ENCODE measurements at regions not wholly inside any gene's neighbourhood (a gene's known extent, or its start where the extent isn't known, plus 50 kb on each side); places are given as distances from the start of the nearest gene placed in this dataset.

GRCh38 chrX:1134156-1134555 is 78.3 kb downstream of the CRLF2 start:
- TF ChIP-seq SNAI2 (CRISPR knock-in tag; IDR thresholded peaks at IDR 0.05) (no peak), TSHZ2 (CRISPR knock-in tag; IDR thresholded peaks at IDR 0.05) (no peak), ARNTL (CRISPR knock-in tag; IDR thresholded peaks at IDR 0.05; ENCODE audit: borderline replicate concordance, low read depth) (no peak), ZFP30 (CRISPR knock-in tag; IDR thresholded peaks at IDR 0.05) (no peak), CSDC2 (CRISPR knock-in tag; IDR thresholded peaks at IDR 0.05) (no peak), PATZ1 (CRISPR knock-in tag; IDR thresholded peaks at IDR 0.05; ENCODE audit: borderline replicate concordance) (no peak), PPARA (CRISPR knock-in tag; IDR thresholded peaks at IDR 0.05; ENCODE audit: borderline replicate concordance) (no peak), ZNF8 (CRISPR knock-in tag; IDR thresholded peaks at IDR 0.05) (no peak), ZNF70 (CRISPR knock-in tag; IDR thresholded peaks at IDR 0.05) (no peak), ZC3H10 (CRISPR knock-in tag; IDR thresholded peaks at IDR 0.05) (no peak)

GRCh38 chrX:1126738-1127137 is 85.7 kb downstream of the CRLF2 start:
- ATAC-seq = no peak
- TF ChIP-seq CSRNP3 (CRISPR knock-in tag; IDR thresholded peaks at IDR 0.05) (no peak), TSHZ2 (CRISPR knock-in tag; IDR thresholded peaks at IDR 0.05) (no peak), OSR1 (CRISPR knock-in tag; IDR thresholded peaks at IDR 0.05) (no peak), RARB (CRISPR knock-in tag; IDR thresholded peaks at IDR 0.05) (no peak), TOX (CRISPR knock-in tag; IDR thresholded peaks at IDR 0.05; ENCODE audit: borderline replicate concordance) (no peak), CREB5 (CRISPR knock-in tag; IDR thresholded peaks at IDR 0.05; ENCODE audit: low read depth) (no peak), ZFP3 (CRISPR knock-in tag; IDR thresholded peaks at IDR 0.05) (no peak), ARNTL (CRISPR knock-in tag; IDR thresholded peaks at IDR 0.05; ENCODE audit: borderline replicate concordance, low read depth) (no peak), PATZ1 (CRISPR knock-in tag; IDR thresholded peaks at IDR 0.05; ENCODE audit: borderline replicate concordance) (no peak), ZNF70 (CRISPR knock-in tag; IDR thresholded peaks at IDR 0.05) (no peak), ZC3H10 (CRISPR knock-in tag; IDR thresholded peaks at IDR 0.05) (no peak), ZNF8 (CRISPR knock-in tag; IDR thresholded peaks at IDR 0.05) (no peak), PPARA (CRISPR knock-in tag; IDR thresholded peaks at IDR 0.05; ENCODE audit: borderline replicate concordance) (no peak), ESRRG (CRISPR knock-in tag; IDR thresholded peaks at IDR 0.05) (no peak), ZNF565 (CRISPR knock-in tag; conservative IDR thresholded peaks at IDR 0.05; ENCODE audit: low read depth) (no peak), GLIS3 (CRISPR knock-in tag; IDR thresholded peaks at IDR 0.05) (no peak), BACH2 (CRISPR knock-in tag; IDR thresholded peaks at IDR 0.05; ENCODE audit: borderline replicate concordance) (no peak), POU6F1 (CRISPR knock-in tag; IDR thresholded peaks at IDR 0.05; ENCODE audit: borderline replicate concordance, low read depth) (no peak), TCF4 (CRISPR knock-in tag; IDR thresholded peaks at IDR 0.05; ENCODE audit: borderline replicate concordance) (no peak)

More at GRCh38 chrX:1134156-1134555, 78.3 kb downstream of the CRLF2 start:
- ATAC-seq = no peak
